ENCODE measurements at regions not wholly inside any gene's neighbourhood (a gene's known extent, or its start where the extent isn't known, plus 50 kb on each side); places are given as distances from the start of the nearest gene placed in this dataset.
"Not testable (repeated sequence)": the region's sequence is repeated elsewhere in the genome, so short reads cannot be mapped to it uniquely, and the experiment has no call there.

GRCh38 chr9:71269859-71270258 lies 148.4 kb upstream of the TRPM3 start:
- Histone ChIP-seq H3K9ac (ENCODE audit: low read length) (no peak overlapping the region), H3K27me3 (ENCODE audit: insufficient read depth, low read length, poor library complexity) (no peaks in the 10 kb centered on the region), H3K79me1 (ENCODE audit: low read length) (no peaks in the 10 kb centered on the region), H3K27ac (ENCODE audit: low read depth, low read length) (no peak overlapping the region), H3K4me3 (ENCODE audit: low read length) (no peak overlapping the region), H3K18ac (ENCODE audit: low read length) (no peak overlapping the region), H3K56ac (ENCODE audit: low read length) (no peak overlapping the region), H3K36me3 (ENCODE audit: control insufficient read depth, insufficient read depth, low read length) (no peaks in the 10 kb centered on the region), H4K5ac (ENCODE audit: low read length) (no peak overlapping the region), H3K23ac (ENCODE audit: low read length) (no peak overlapping the region), H3K4ac (ENCODE audit: low read depth, low read length) (no peak overlapping the region), H3K4me2 (ENCODE audit: low read length) (no peak overlapping the region), H3K4me1 (ENCODE audit: control insufficient read depth, low read depth, low read length) (no peaks in the 10 kb centered on the region), H2BK120ac (ENCODE audit: low read depth, low read length) (no peak overlapping the region), H3K79me2 (ENCODE audit: control insufficient read depth, insufficient read depth, low read length) (no peaks in the 10 kb centered on the region), H2AK5ac (ENCODE audit: low read length) (no peak overlapping the region), H2BK15ac (replicated peaks; ENCODE audit: low read depth) (no peak overlapping the region), H2BK5ac (ENCODE audit: low read length) (no peak overlapping the region), H4K8ac (ENCODE audit: low read depth, low read length) (no peak overlapping the region)
- no peak for DNase-seq
- WGBS (ENCODE audit: extremely low coverage, insufficient coverage, low lambda C conversion rate), result no CpG with 5 or more reads among the region's 4 CpGs

GRCh38 chr9:71268871-71269635 lies 147.6 kb upstream of the TRPM3 start:
- Histone ChIP-seq H3K36me3 (ENCODE audit: control insufficient read depth, insufficient read depth, low read length) (no peaks in the 10 kb centered on the region), H3K27ac (ENCODE audit: low read depth, low read length) (no peak overlapping the region), H3K18ac (ENCODE audit: low read length) (no peak overlapping the region), H3K9ac (ENCODE audit: low read length) (no peak overlapping the region), H2BK5ac (ENCODE audit: low read length) (no peak overlapping the region), H2AK5ac (ENCODE audit: low read length) (no peak overlapping the region), H4K5ac (ENCODE audit: low read length) (no peak overlapping the region), H4K8ac (ENCODE audit: low read depth, low read length) (no peak overlapping the region), H3K56ac (ENCODE audit: low read length) (no peak overlapping the region), H3K23ac (ENCODE audit: low read length) (no peak overlapping the region), H3K4ac (ENCODE audit: low read depth, low read length) (no peak overlapping the region), H3K4me2 (ENCODE audit: low read length) (no peak overlapping the region), H2BK15ac (replicated peaks; ENCODE audit: low read depth) (no peak overlapping the region), H3K4me3 (ENCODE audit: low read length) (no peak overlapping the region), H3K79me1 (ENCODE audit: low read length) (no peaks in the 10 kb centered on the region), H2BK120ac (ENCODE audit: low read depth, low read length) (no peak overlapping the region), H3K79me2 (ENCODE audit: control insufficient read depth, insufficient read depth, low read length) (no peaks in the 10 kb centered on the region), H3K4me1 (ENCODE audit: control insufficient read depth, low read depth, low read length) (no peaks in the 10 kb centered on the region), H3K27me3 (ENCODE audit: insufficient read depth, low read length, poor library complexity) (no peaks in the 10 kb centered on the region)
- no peak for DNase-seq
- WGBS (ENCODE audit: extremely low coverage, insufficient coverage, low lambda C conversion rate), result no CpG with 5 or more reads among the region's 5 CpGs

- no peak overlapping the region for H2BK120ac ChIP-seq (ENCODE audit: low read depth, low read length)
- H3K18ac ChIP-seq (ENCODE audit: low read length), result no peak overlapping the region
- H3K27me3 ChIP-seq (ENCODE audit: insufficient read depth, low read length, poor library complexity), result no peaks in the 10 kb centered on the region
- H3K27ac ChIP-seq (ENCODE audit: low read depth, low read length), result no peak overlapping the region
- no peak overlapping the region for H3K4me2 ChIP-seq (ENCODE audit: low read length)
- H3K9ac ChIP-seq (ENCODE audit: low read length), result no peak overlapping the region
- H2BK5ac ChIP-seq (ENCODE audit: low read length), result no peak overlapping the region
- no peak overlapping the region for H2BK15ac ChIP-seq (replicated peaks; ENCODE audit: low read depth)
- no peak for DNase-seq
- no peak overlapping the region for H4K5ac ChIP-seq (ENCODE audit: low read length)
- H3K4ac ChIP-seq (ENCODE audit: low read depth, low read length), result no peak overlapping the region
- H4K8ac ChIP-seq (ENCODE audit: low read depth, low read length), result no peak overlapping the region
- H3K4me3 ChIP-seq (ENCODE audit: low read length), result no peak overlapping the region
- no peaks in the 10 kb centered on the region for H3K79me1 ChIP-seq (ENCODE audit: low read length)
- no peak overlapping the region for H3K56ac ChIP-seq (ENCODE audit: low read length)
- H3K23ac ChIP-seq (ENCODE audit: low read length), result no peak overlapping the region
- no peaks in the 10 kb centered on the region for H3K36me3 ChIP-seq (ENCODE audit: control insufficient read depth, insufficient read depth, low read length)
- no peaks in the 10 kb centered on the region for H3K4me1 ChIP-seq (ENCODE audit: control insufficient read depth, low read depth, low read length)
- H2AK5ac ChIP-seq (ENCODE audit: low read length), result no peak overlapping the region
- no peaks in the 10 kb centered on the region for H3K79me2 ChIP-seq (ENCODE audit: control insufficient read depth, insufficient read depth, low read length)
These were observed 142.0 kb upstream of the TRPM3 start for GRCh38 chr9:71263451-71263850.

DNA sequence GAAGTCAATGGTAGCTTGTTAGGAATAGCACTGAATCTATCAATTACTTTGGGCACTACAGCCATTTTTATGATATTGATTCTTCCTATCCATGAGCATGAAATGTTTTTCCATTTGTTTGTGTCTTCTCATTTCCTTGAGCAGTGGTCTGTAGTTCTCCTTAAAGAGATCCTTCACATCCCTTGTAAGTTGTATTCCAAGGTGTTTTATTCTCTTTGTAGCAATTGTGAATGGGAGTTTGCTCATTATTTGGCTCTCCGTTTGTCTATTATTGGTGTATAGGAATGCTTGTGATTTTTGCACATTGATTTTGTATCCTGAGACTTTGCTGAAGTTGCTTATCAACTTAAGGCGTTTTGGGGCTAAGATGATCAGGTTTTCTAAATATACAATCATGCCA lies 139.0 kb upstream of the TRPM3 start:
- not testable (repeated sequence) for H3K27ac ChIP-seq (ENCODE audit: low read depth, low read length); H3K56ac ChIP-seq (ENCODE audit: low read length); H2BK5ac ChIP-seq (ENCODE audit: low read length); DNase-seq; H4K5ac ChIP-seq (ENCODE audit: low read length); H3K9ac ChIP-seq (ENCODE audit: low read length); H3K79me2 ChIP-seq (ENCODE audit: control insufficient read depth, insufficient read depth, low read length); H3K23ac ChIP-seq (ENCODE audit: low read length); H3K27me3 ChIP-seq (ENCODE audit: insufficient read depth, low read length, poor library complexity); H4K8ac ChIP-seq (ENCODE audit: low read depth, low read length); H3K79me1 ChIP-seq (ENCODE audit: low read length); H3K4me2 ChIP-seq (ENCODE audit: low read length); H3K4me1 ChIP-seq (ENCODE audit: control insufficient read depth, low read depth, low read length); H2BK120ac ChIP-seq (ENCODE audit: low read depth, low read length); H3K36me3 ChIP-seq (ENCODE audit: control insufficient read depth, insufficient read depth, low read length); H2AK5ac ChIP-seq (ENCODE audit: low read length); H2BK15ac ChIP-seq (replicated peaks; ENCODE audit: low read depth); H3K18ac ChIP-seq (ENCODE audit: low read length); H3K4ac ChIP-seq (ENCODE audit: low read depth, low read length); H3K4me3 ChIP-seq (ENCODE audit: low read length)
- no CpG with 5 or more reads among the region's 2 CpGs for WGBS (ENCODE audit: extremely low coverage, insufficient coverage, low lambda C conversion rate)

DNA sequence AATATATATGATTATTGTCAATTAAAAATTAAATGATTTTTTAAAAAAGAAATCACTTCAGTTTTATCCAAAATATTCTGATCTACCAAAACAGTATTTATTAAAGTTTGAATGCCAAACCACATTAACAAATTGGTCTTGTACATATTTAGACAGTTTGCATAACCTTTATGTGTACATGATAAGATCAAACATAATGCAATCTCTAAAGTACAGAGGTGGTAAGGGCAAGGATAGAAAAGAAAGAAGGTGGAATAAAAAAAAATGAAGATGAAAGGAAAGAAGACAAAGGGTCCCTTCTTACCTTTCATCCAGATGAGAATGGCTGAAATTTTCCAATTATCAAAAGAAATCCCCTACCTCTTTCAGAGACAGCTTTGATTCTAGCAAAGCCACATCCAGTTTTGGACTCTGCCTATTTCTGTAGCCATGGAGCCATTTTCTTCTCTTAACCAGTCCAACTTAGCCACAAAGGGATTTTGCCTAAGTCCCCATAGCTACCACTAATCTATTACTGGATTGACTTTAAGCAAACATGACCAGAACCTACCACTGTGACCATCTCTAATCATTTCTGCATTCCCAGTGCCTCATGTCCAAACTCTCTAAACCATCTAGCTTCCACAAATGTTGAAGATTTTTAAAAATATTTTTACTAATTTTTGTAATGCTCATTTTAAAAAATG lies 133.3 kb upstream of the TRPM3 start:
- Histone ChIP-seq H3K27me3 (ENCODE audit: insufficient read depth, low read length, poor library complexity) (no peaks in the 10 kb centered on the region), H3K4me2 (ENCODE audit: low read length) (no peak overlapping the region), H3K36me3 (ENCODE audit: control insufficient read depth, insufficient read depth, low read length) (no peaks in the 10 kb centered on the region), H3K18ac (ENCODE audit: low read length) (no peak overlapping the region), H3K4me3 (ENCODE audit: low read length) (no peak overlapping the region), H3K4me1 (ENCODE audit: control insufficient read depth, low read depth, low read length) (no peaks in the 10 kb centered on the region), H3K9ac (ENCODE audit: low read length) (no peak overlapping the region), H2BK5ac (ENCODE audit: low read length) (no peak overlapping the region), H2AK5ac (ENCODE audit: low read length) (no peak overlapping the region), H3K27ac (ENCODE audit: low read depth, low read length) (no peak overlapping the region), H3K56ac (ENCODE audit: low read length) (no peak overlapping the region), H2BK15ac (replicated peaks; ENCODE audit: low read depth) (no peak overlapping the region), H3K23ac (ENCODE audit: low read length) (no peak overlapping the region), H2BK120ac (ENCODE audit: low read depth, low read length) (no peak overlapping the region), H3K4ac (ENCODE audit: low read depth, low read length) (no peak overlapping the region), H4K8ac (ENCODE audit: low read depth, low read length) (no peak overlapping the region), H3K79me2 (ENCODE audit: control insufficient read depth, insufficient read depth, low read length) (no peaks in the 10 kb centered on the region), H3K79me1 (ENCODE audit: low read length) (no peaks in the 10 kb centered on the region), H4K5ac (ENCODE audit: low read length) (no peak overlapping the region)
- no peak for DNase-seq

- H2BK5ac ChIP-seq (ENCODE audit: low read length), result no peak overlapping the region
These were observed 131.6 kb upstream of the TRPM3 start for GRCh38 chr9:71253011-71253410.

More at GRCh38 chr9:71253011-71253410, 131.6 kb upstream of the TRPM3 start:
- H3K4me2 ChIP-seq (ENCODE audit: low read length), result no peak overlapping the region
- no peak overlapping the region for H3K23ac ChIP-seq (ENCODE audit: low read length)
- no peaks in the 10 kb centered on the region for H3K4me1 ChIP-seq (ENCODE audit: control insufficient read depth, low read depth, low read length)
- no peak overlapping the region for H4K5ac ChIP-seq (ENCODE audit: low read length)
- H3K36me3 ChIP-seq (ENCODE audit: control insufficient read depth, insufficient read depth, low read length), result no peaks in the 10 kb centered on the region
- H3K4ac ChIP-seq (ENCODE audit: low read depth, low read length), result no peak overlapping the region
- H3K4me3 ChIP-seq (ENCODE audit: low read length), result no peak overlapping the region
- no peaks in the 10 kb centered on the region for H3K27me3 ChIP-seq (ENCODE audit: insufficient read depth, low read length, poor library complexity)
- no peak overlapping the region for H2BK120ac ChIP-seq (ENCODE audit: low read depth, low read length)
- no peak overlapping the region for H4K8ac ChIP-seq (ENCODE audit: low read depth, low read length)
- H3K56ac ChIP-seq (ENCODE audit: low read length), result no peak overlapping the region
- no CpG with 5 or more reads among the region's 1 CpG for WGBS (ENCODE audit: extremely low coverage, insufficient coverage, low lambda C conversion rate)
- no peak overlapping the region for H2AK5ac ChIP-seq (ENCODE audit: low read length)
- DNase-seq, result no peak
- no peak overlapping the region for H2BK15ac ChIP-seq (replicated peaks; ENCODE audit: low read depth)
- no peak overlapping the region for H3K27ac ChIP-seq (ENCODE audit: low read depth, low read length)
- H3K79me1 ChIP-seq (ENCODE audit: low read length), result no peaks in the 10 kb centered on the region
- no peak overlapping the region for H3K9ac ChIP-seq (ENCODE audit: low read length)
- no peaks in the 10 kb centered on the region for H3K79me2 ChIP-seq (ENCODE audit: control insufficient read depth, insufficient read depth, low read length)
- no peak overlapping the region for H3K18ac ChIP-seq (ENCODE audit: low read length)
